RWPE2 (cell line): ENCODE measurements at regions not wholly inside any gene's neighbourhood (a gene's known extent, or its start where the extent isn't known, plus 50 kb on each side); places are given as distances from the start of the nearest gene placed in this dataset.

Source experiments
- ATAC-seq: fragments of 200-7000 bp; cut with Tn5 transposase; 3 replicates; pipeline ENCODE4 v1.9.1; 2021; ENCODE audit warnings: low read depth
- DNase-seq: peaks from one replicate; pipeline ENCODE4 v3.0.0-alpha.2; 2020; ENCODE audit warnings: low spot score
- H3K27ac ChIP-seq: fragments of 450-650 bp; 2 replicates; pipeline ENCODE4 v1.5.1; 2017; ENCODE audit warnings: mild to moderate bottlenecking; ENCODE audit not compliant: poor library complexity, severe bottlenecking
- H3K27me3 ChIP-seq: fragments of 250-450 bp; sonication (Bioruptor Pico); 2 replicates; pipeline ENCODE4 v1.5.1; 2021; ENCODE audit warnings: mild to moderate bottlenecking, moderate library complexity; ENCODE audit not compliant: insufficient read depth, poor library complexity, severe bottlenecking
- H3K36me3 ChIP-seq: fragments of 250-450 bp; sonication (Bioruptor Pico); 2 replicates; pipeline ENCODE4 v1.5.1; 2020; ENCODE audit warnings: low read depth, mild to moderate bottlenecking, moderate library complexity
- H3K4me1 ChIP-seq: fragments of 250-450 bp; sonication (Bioruptor Pico); 2 replicates; pipeline ENCODE4 v1.5.1; 2021; ENCODE audit warnings: mild to moderate bottlenecking, moderate library complexity; ENCODE audit not compliant: insufficient read depth, poor library complexity, severe bottlenecking
- H3K4me3 ChIP-seq: fragments of 250-450 bp; sonication (Bioruptor Pico); 2 replicates; pipeline ENCODE4 v1.5.1; 2021; ENCODE audit warnings: mild to moderate bottlenecking, moderate library complexity; ENCODE audit not compliant: severe bottlenecking
- H3K9me3 ChIP-seq: fragments of 250-450 bp; sonication (Bioruptor Pico); 2 replicates; pipeline ENCODE4 v1.5.1; 2021; ENCODE audit warnings: mild to moderate bottlenecking, moderate library complexity; ENCODE audit not compliant: severe bottlenecking
- CTCF ChIP-seq: fragments of 450-650 bp; IDR thresholded peaks from one replicate; pipeline ENCODE4 v1.5.1; 2017; ENCODE audit warnings: mild to moderate bottlenecking, moderate library complexity; ENCODE audit not compliant: poor library complexity, severe bottlenecking

DNA sequence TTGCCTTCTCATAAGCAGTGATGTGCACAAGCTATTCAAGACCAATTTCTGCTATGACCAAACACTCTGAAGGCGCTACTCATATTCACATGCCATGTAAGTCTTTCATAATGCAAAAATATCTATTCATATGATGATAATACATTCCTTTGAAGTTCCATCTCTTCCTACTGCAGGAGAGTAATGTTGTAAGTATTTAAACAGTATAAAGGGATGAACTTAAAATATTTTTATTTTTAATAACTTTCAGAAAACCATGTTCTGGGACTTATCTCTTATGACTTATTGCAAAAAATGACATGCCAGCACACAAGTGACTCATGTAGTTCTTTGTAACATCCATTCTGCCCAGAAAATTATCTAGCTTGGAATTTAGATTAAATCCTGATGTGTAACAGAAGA lies 376.4 kb downstream of the KCTD16 start:
- H3K9me3 ChIP-seq = no peaks in the 10 kb centered on the region
- ATAC-seq (no peak), DNase-seq (no peak)
- no peaks in the 10 kb centered on the region for H3K36me3 ChIP-seq
- no peak overlapping the region for H3K27ac ChIP-seq
- H3K27me3 ChIP-seq = peaks cover 4% of the 10 kb centered on the region
- no peak overlapping the region for H3K4me3 ChIP-seq
- H3K4me1 ChIP-seq = no peaks in the 10 kb centered on the region
- TF ChIP-seq CTCF = no peak

GRCh38 chr5:144538845-144539244 lies 368.2 kb downstream of the KCTD16 start:
- H3K4me1 ChIP-seq = no peaks in the 10 kb centered on the region
- no peak overlapping the region for H3K4me3 ChIP-seq
- H3K9me3 ChIP-seq = no peaks in the 10 kb centered on the region
- H3K27me3 ChIP-seq = no peaks in the 10 kb centered on the region
- no peaks in the 10 kb centered on the region for H3K36me3 ChIP-seq
- no peak for TF ChIP-seq CTCF
- ATAC-seq (no peak), DNase-seq (no peak)
- no peak overlapping the region for H3K27ac ChIP-seq
